Epithelial cell of proximal tubule (primary cell): ENCODE measurements at regions not wholly inside any gene's neighbourhood (a gene's known extent, or its start where the extent isn't known, plus 50 kb on each side); places are given as distances from the start of the nearest gene placed in this dataset.

Experiments used
- DNase-seq: peaks from one replicate; pipeline ENCODE4 v3.0.0-alpha.2; 2011; ENCODE audit warnings: low read depth
- H3K4me3 ChIP-seq: 2 replicates; pipeline ENCODE4 v1.5.1; 2011; ENCODE audit warnings: low read depth, mild to moderate bottlenecking, low read length
- CTCF ChIP-seq: conservative IDR thresholded peaks from 2 replicates; pipeline ENCODE4 v1.5.1; 2012; ENCODE audit warnings: low read depth, mild to moderate bottlenecking, low read length

GRCh38 chr12:34342048-34342447, 319.8 kb downstream of the ALG10 start:
- no peak for TF ChIP-seq CTCF
- DNase-seq = no peak
- no peak overlapping the region for H3K4me3 ChIP-seq

GRCh38 chr12:34343345-34343744, 321.0 kb downstream of the ALG10 start:
- TF ChIP-seq CTCF = no peak
- H3K4me3 ChIP-seq = no peak overlapping the region
- DNase-seq = no peak

- no peak overlapping the region for H3K4me3 ChIP-seq
- TF ChIP-seq CTCF = no peak
- DNase-seq = no peak
These were observed 321.5 kb downstream of the ALG10 start for GRCh38 chr12:34343766-34344165.

GRCh38 chr12:34344851-34345522, 322.7 kb downstream of the ALG10 start:
- no peak for DNase-seq
- no peak for TF ChIP-seq CTCF
- no peak overlapping the region for H3K4me3 ChIP-seq

GRCh38 chr12:34345801-34346200, 323.5 kb downstream of the ALG10 start:
- no peak overlapping the region for H3K4me3 ChIP-seq
- no peak for TF ChIP-seq CTCF
- DNase-seq = no peak

- H3K4me3 ChIP-seq = no peak overlapping the region
- TF ChIP-seq CTCF = no peak
- no peak for DNase-seq
These were observed 324.2 kb downstream of the ALG10 start for GRCh38 chr12:34346372-34347034.

GRCh38 chr12:34347367-34347766, 325.1 kb downstream of the ALG10 start:
- no peak for TF ChIP-seq CTCF
- H3K4me3 ChIP-seq = no peak overlapping the region
- no peak for DNase-seq
